SKM-1 (cell line): ENCODE measurements at regions not wholly inside any gene's neighbourhood (a gene's known extent, or its start where the extent isn't known, plus 50 kb on each side); places are given as distances from the start of the nearest gene placed in this dataset.
"Not testable (repeated sequence)": the region's sequence is repeated elsewhere in the genome, so short reads cannot be mapped to it uniquely, and the experiment has no call there.

Experiments used
- DNase-seq: peaks from one replicate; lab custom pipeline; 2025; ENCODE audit not compliant: unreplicated experiment; lab: John Stamatoyannopoulos, UW

DNA sequence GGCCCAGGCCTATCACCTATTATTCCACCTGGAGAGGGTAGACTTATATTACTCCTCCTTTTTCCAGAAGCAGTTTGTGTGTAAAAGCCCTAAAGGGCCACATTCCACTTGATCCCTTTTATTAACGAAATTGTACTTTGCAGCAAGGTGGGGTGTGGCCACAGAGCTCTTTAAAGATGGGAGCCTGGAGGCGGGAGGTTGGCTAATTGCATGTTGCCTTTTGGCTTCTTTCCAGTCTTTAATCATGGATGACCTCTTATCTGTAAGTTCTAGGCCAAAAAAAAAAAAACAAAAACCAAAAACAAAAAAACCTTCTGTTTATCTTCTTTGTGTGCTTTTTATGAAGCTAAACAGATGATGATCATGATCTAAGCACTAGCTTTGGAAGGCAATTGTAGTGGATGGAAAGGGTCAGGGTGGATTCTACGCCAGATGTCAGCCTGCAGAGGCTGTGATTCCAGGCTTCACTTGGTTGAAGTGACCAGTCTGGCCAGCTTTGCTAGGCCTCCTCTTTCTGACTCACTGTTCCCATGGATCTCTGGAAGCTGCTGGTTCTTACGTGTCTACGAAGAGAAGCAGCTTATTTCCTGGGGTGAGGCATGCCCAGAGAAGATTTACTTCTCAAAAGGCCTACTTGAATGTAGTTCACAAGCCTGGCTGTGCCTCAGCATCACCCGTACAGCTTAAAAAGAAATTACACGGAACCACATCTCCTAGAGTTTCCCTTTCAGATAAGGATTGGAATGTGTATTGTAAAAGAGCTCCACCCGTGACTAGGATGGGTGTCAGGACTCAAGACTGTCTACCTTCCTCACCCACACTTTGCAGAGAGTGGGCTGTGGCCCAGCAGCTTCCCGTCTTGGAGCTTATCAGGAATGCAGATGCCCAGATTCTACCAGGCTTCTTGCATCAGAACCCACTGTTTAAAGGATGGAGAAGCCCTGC, 330.9 kb upstream of the C2CD4B start:
- no peak for DNase-seq

DNA sequence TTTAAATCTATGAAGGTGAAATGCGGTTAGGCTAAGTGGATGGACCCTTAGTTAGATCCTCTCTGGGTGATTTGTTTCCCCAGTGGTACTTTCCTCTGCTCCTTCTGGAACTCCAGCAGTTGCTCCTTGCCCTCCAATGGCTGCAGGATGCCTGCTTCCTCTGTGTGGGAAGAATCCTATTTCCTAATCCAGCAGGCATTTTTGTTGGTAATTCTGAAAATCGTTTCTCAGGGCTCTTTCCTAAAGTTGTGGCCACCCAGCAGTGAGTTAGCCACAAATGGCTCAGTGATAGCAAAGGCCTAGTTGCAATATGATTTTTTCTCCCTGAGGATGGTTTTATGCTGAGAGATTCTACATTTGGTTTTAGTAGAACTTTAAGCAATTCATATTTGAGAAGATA, 332.3 kb upstream of the C2CD4B start:
- no peak for DNase-seq

GRCh38 chr15:62498278-62498677, 333.2 kb upstream of the C2CD4B start:
- DNase-seq = no peak

- DNase-seq = no peak
Observed at GRCh38 chr15:62498712-62499111, 333.6 kb upstream of the C2CD4B start.

GRCh38 chr15:62500325-62500724, 335.2 kb upstream of the C2CD4B start:
- DNase-seq = no peak

- no peak for DNase-seq
Observed at GRCh38 chr15:62502451-62502850, 337.4 kb upstream of the C2CD4B start.

DNA sequence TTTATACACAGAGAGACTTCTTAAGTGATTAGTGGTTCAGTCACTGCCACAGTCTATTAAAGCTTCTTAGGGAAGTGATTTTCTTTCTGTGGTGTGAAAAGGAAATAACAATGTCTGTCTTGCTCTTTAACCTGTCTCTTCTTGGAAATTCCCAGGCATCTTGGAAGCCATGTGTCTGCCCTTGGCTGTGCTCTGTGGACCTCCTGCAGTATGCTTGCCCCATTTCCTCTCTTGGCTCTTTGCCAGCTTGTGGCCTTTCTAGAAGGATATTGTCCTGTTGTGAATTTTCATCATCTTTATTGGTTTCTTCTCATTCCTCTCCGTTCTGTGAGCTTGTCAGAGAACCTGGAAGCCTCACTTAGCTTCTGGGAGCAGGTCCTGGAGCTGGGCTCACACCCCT, 338.4 kb upstream of the C2CD4B start:
- no peak for DNase-seq

DNA sequence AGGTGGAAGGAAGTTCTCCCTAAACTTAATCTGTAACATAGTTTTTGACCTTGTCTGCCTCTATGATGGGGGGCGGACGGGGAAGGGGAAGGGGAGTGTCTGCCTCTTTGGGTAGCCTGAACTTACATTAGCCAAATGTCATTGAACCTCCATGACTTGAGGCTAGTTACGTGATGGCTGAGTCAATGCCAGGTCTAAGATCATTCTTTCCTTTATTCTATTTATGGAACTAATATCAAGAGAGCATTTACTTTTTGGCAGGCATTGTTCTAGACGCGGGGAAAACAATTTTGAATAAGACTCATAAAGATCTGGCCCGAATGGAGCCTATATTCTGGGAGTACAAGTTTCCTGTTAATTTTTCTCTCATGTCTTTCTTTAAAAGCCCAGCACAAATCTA, 340.7 kb upstream of the C2CD4B start:
- no peak for DNase-seq

DNA sequence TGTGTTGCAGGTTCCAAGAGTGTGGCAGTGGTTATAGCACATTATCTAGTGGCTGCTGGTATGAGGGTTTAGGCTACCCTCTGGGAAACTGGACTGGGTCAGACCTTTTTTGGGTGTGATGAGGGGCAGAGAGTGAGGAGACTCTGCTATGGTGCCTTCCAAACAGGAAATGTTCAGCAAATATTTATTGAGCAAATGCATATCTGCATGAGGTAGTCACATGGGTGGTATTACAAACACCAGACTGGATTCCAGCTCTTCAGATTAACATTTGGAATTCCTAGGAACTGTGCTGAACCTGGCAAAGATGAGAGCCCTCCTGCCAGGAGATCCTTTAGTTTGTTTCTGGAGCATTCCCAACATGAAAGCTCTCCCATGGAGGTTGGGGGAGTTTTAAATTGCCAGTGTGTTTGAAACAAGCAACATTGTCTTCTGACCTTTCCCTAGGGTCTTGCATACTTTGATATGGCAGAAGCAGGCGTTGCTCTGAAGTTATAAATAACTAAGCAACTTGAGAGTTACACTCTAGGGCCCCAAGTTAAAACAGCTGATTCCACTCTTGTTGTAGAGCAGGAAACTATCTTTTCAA, 341.2 kb upstream of the C2CD4B start:
- DNase-seq = no peak

DNA sequence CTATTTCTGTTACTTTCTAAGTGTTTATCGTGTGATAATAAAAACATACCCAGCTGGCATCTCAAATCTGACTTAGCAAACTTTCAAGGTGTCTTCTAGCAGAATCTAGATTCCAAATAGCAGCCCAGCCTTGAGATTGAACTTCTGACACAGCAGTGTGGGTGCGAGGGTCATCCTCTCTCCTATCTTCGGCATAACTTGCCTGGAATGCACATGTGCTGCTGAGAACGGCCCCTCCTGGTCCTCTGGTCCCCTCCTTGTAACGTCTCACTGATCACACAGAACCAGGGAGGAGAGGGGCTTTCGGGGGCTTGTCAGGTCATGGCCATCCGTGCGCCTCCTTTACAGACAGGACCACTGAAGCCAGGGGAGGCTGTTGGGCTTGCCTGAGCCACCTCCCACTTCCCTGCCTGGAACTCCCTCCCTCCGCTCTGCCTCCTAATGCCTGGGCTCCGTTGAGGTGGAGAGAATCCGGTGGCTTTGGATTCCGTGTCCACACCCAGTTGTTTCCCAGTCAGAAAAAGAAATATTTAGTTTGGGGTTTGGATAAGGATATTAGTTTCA, 344.4 kb upstream of the C2CD4B start:
- no peak for DNase-seq

DNA sequence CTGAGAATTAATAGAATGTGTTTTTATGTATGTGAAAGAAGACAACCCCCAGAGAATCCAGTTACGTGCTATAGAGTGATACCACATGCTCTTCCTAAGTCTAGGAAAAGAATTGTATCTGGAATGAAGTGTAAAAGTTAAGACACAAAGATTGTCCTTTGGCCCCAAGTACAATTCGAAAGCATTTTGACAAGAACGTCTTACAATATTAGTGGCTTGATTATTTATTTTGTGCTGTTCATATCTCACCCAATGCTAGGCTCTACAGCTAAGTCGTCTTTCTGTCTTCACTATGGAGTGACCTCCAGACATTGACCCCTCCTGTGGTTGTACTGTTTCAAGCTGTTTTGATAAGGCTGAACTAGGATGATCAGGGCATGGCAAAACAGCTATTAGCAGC, 345.7 kb upstream of the C2CD4B start:
- no peak for DNase-seq

- no peak for DNase-seq
Observed at GRCh38 chr15:62512904-62513303, 347.8 kb upstream of the C2CD4B start.

DNA sequence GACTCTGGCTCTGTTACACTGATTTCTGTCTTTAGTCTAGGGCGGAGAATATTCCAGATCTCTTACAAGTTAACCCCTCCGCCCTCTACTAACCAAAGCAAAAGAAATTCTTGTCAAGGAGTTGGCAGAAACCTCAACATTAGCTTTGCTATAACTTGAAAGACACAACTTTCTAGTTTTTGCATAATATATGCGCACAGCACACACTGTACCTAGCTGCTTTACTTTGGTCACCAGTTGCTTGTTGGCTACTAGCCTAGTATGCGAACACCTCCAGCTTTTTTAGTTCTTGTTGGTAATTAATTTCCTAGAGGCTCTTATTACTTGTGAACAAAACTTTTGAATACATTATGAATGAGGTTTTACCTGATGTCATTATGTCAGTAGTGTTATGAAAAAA, 348.8 kb upstream of the C2CD4B start:
- DNase-seq = no peak

GRCh38 chr15:62515696-62516395, 350.8 kb upstream of the C2CD4B start:
- DNase-seq = no peak

GRCh38 chr15:62517541-62517940, 352.5 kb upstream of the C2CD4B start:
- DNase-seq = no peak

DNA sequence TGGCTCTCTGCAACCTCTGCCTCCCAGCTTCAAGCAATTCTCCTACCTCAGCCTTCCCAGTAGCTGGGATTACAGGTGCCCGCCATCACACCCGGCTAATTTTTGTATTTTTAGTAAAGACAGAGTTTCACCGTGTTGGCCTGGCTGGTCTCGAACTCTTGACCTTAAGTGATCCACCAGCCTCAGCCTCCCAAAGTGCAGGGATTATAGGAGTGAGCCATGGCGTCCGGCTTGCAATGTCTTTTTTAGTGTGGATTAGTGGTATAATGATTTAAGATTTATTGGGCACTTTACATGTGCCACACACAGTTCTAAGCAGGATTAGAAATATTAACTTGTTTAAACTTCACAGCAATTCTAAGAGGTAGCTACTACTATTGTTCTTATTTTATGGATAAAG, 353.6 kb upstream of the C2CD4B start:
- not testable (repeated sequence) for DNase-seq

DNA sequence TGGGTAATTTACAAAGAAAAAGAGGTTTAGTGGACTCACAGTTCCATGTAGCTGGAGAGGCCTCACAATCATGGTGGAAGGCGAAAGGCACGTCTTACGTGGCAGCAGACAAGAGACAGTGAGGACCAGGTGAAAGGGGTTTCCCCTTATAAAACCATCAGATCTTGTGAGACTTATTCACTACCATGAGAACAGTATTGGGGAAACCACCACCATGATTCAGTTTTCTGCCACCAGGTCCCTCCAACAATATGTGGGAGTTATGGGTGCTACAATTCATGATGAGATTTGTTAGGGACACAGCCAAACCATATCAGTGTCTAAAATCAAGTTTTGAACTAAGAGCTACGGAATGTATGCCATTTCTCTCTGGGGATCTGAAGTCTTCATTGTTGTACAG, 354.8 kb upstream of the C2CD4B start:
- DNase-seq = no peak

- DNase-seq = no peak
Observed at GRCh38 chr15:62520887-62521286, 355.8 kb upstream of the C2CD4B start.

- DNase-seq = no peak
Observed at GRCh38 chr15:62521396-62521795, 356.3 kb upstream of the C2CD4B start.

DNA sequence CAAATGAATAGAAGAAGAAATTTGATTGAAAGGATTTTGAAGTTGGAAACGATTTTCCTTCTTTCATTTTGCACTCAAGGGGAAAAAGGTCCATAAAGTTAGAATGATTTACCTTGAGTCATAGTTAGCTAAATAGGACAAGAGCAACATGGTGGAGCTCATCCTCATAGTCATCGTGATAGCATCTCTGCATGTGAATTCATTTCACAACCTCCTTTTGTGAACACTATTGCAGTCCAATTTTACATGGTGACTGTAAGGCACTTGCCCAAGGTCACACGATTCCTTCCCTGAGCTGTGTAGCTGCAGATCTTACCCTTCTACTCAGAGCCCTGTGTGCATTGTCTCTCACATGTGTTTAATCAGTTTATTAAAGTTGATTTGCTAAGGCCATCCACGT, 359.8 kb upstream of the C2CD4B start:
- no peak for DNase-seq

DNA sequence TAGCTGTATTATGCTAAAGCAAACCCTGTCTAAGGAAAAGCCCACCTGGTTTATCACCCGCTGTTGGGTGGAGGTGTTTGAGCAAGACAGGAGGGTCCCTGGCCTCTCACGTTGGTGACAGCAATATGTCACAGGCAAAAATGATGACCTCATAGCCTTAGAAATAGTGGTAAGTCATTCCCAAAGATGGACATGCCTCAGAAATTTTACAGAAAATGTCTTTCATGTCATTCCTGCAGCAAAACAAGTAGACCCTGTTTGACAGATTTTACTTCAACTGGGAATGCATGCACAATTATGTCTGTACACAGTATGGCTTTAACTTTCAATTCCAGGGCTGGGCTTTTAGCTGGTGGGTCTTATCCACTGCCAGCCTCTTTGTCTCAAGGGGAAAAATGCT, 362.3 kb upstream of the C2CD4B start:
- no peak for DNase-seq

GRCh38 chr15:62528505-62528904, 363.4 kb upstream of the C2CD4B start:
- DNase-seq = no peak
